C4-2B (cell line): ENCODE measurements at regions not wholly inside any gene's neighbourhood (a gene's known extent, or its start where the extent isn't known, plus 50 kb on each side); places are given as distances from the start of the nearest gene placed in this dataset.

Source experiments
- CTCF ChIP-seq: fragments of 450-650 bp; conservative IDR thresholded peaks from 2 replicates; pipeline ENCODE4 v1.5.1; 2017; ENCODE audit warnings: mild to moderate bottlenecking
- ZFX ChIP-seq: fragments of 450-650 bp; IDR thresholded peaks from 2 replicates; pipeline ENCODE4 v1.6.1; 2017

DNA sequence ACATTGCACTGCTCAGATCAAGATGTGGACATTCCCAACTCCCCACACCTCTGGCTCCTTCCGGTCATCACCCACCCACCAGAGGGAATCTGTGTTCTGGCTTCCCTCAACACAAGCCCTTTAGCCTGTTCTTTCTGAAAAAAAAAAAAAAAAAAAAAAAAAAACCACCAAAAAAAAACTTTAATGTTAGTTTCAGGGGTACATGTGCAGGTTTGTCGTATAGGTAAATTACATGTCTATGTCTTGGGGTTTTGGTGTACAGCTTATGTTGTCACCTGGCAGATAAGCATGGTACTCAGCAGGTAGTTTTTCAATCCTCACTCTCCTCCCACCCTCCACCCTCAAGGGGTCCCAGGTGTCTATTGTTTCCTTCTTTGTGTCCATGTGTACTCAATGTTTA is 135.8 kb upstream of the FOXA2 start:
- no peak for TF ChIP-seq CTCF
- TF ChIP-seq ZFX: no peak
